CD14-positive monocyte (primary cell): ENCODE measurements at regions not wholly inside any gene's neighbourhood (a gene's known extent, or its start where the extent isn't known, plus 50 kb on each side); places are given as distances from the start of the nearest gene placed in this dataset.
A peak's percentile ranks its signal among the peaks of the same experiment; 100 is the strongest.

ENCODE experiments used
- DNase-seq, 3 donors: peaks; one replicate each; pipeline ENCODE4 v3.0.0-alpha.2; 2011 to 2022
- H2AFZ ChIP-seq: 2 replicates; pipeline ENCODE4 v1.6.0; 2012; ENCODE audit warnings: mild to moderate bottlenecking, low read depth, low read length, inconsistent platforms; ENCODE audit not compliant: insufficient read depth, poor library complexity, severe bottlenecking
- H3K27ac ChIP-seq, 2 donors: 1 replicate in 1 of 2; 2 replicates in 1 of 2; pipeline ENCODE4 v1.5.1; 2012 to 2013; ENCODE audit warnings: low read length in 2 of 2, control low read depth in 1 of 2, inconsistent platforms in 1 of 2, low read depth in 1 of 2, mild to moderate bottlenecking in 1 of 2
- H3K27me3 ChIP-seq, 2 donors: one replicate each; pipeline versions ENCODE4 v1.6.0 to v1.6.1; 2011 to 2013; ENCODE audit warnings: low read length in 2 of 2; ENCODE audit not compliant: control insufficient read depth in 2 of 2, insufficient read depth in 2 of 2
- H3K36me3 ChIP-seq, 2 donors: replicated peaks in 1 of 2; 1 replicate in 1 of 2; 2 replicates in 1 of 2; pipeline versions ENCODE4 v1.5.1 to v1.6.1; 2012 to 2013; ENCODE audit warnings: low read length in 2 of 2, control low read depth in 1 of 2, inconsistent platforms in 1 of 2, mild to moderate bottlenecking in 1 of 2; ENCODE audit not compliant: insufficient read depth in 2 of 2, control insufficient read depth in 1 of 2
- H3K4me1 ChIP-seq, 2 donors: 1 replicate in 1 of 2; 2 replicates in 1 of 2; pipeline versions ENCODE4 v1.5.1 to v1.6.1; 2012 to 2013; ENCODE audit warnings: low read length in 2 of 2, control low read depth in 1 of 2, inconsistent platforms in 1 of 2, mild to moderate bottlenecking in 1 of 2, moderate library complexity in 1 of 2; ENCODE audit not compliant: insufficient read depth in 2 of 2, control insufficient read depth in 1 of 2
- H3K4me2 ChIP-seq: replicated peaks from 2 replicates; pipeline ENCODE3; 2012; ENCODE audit warnings: low read length, moderate library complexity, mild to moderate bottlenecking; ENCODE audit not compliant: poor library complexity, severe bottlenecking; ENCODE audit errors: extremely low read depth
- H3K4me3 ChIP-seq, 3 experiments: fragments of 200-600 bp in 1 of 3; sonication (generic) in 1 of 3; replicated peaks in 1 of 3; 1 replicate in 2 of 3; 2 replicates in 1 of 3; pipeline ENCODE4 v1.5.1; 2011 to 2013; ENCODE audit warnings: low read length in 3 of 3, mild to moderate bottlenecking in 3 of 3, control low read depth in 2 of 3, low read depth in 2 of 3, inconsistent platforms in 1 of 3, moderate library complexity in 1 of 3
- H3K79me2 ChIP-seq: 2 replicates; pipeline ENCODE4 v1.6.0; 2012; ENCODE audit warnings: mild to moderate bottlenecking, control low read depth, inconsistent platforms, low read length, moderate library complexity; ENCODE audit not compliant: insufficient read depth
- H3K9ac ChIP-seq: 2 replicates; pipeline ENCODE4 v1.6.0; 2017; ENCODE audit warnings: low read length, mild to moderate bottlenecking; ENCODE audit not compliant: insufficient read depth, poor library complexity, severe bottlenecking
- H3K9me3 ChIP-seq, 2 donors: replicated peaks in 1 of 2; 1 replicate in 1 of 2; 2 replicates in 1 of 2; pipeline versions ENCODE4 v1.5.1 to v1.6.1; 2012 to 2013; ENCODE audit warnings: low read length in 2 of 2, control low read depth in 1 of 2; ENCODE audit not compliant: control insufficient read depth in 1 of 2, insufficient read depth in 1 of 2
- H4K20me1 ChIP-seq: 2 replicates; pipeline ENCODE4 v1.6.0; 2012; ENCODE audit warnings: mild to moderate bottlenecking, low read length, control low read depth, moderate library complexity; ENCODE audit not compliant: insufficient read depth
- H3K27ac Mint-ChIP-seq, 7 donors: one replicate each; pipeline ENCODE4 v1.8.0; 2020; ENCODE audit warnings: mild to moderate bottlenecking in 7 of 7, mixed read lengths in 7 of 7, moderate library complexity in 6 of 7, inconsistent platforms in 2 of 7
- H3K27me3 Mint-ChIP-seq, 3 donors: one replicate each; pipeline ENCODE4 v1.8.0; 2021 to 2022; ENCODE audit warnings: low read depth in 3 of 3, mild to moderate bottlenecking in 3 of 3, mixed read lengths in 3 of 3, moderate library complexity in 3 of 3, inconsistent platforms in 1 of 3
- H3K36me3 Mint-ChIP-seq, 2 donors: one replicate each; pipeline ENCODE4 v1.8.0; 2020; ENCODE audit warnings: mixed read lengths in 2 of 2, inconsistent platforms in 1 of 2, mild to moderate bottlenecking in 1 of 2
- H3K4me1 Mint-ChIP-seq: one replicate; pipeline ENCODE4 v1.8.0; 2020; ENCODE audit warnings: mild to moderate bottlenecking, mixed read lengths
- H3K4me3 Mint-ChIP-seq, 2 donors: one replicate each; pipeline ENCODE4 v1.8.0; 2020; ENCODE audit warnings: mild to moderate bottlenecking in 2 of 2, mixed read lengths in 2 of 2, moderate library complexity in 1 of 2
- H3K9me3 Mint-ChIP-seq, 7 donors: one replicate each; pipeline ENCODE4 v1.8.0; 2020 to 2022; ENCODE audit warnings: mixed read lengths in 7 of 7, mild to moderate bottlenecking in 6 of 7, moderate library complexity in 6 of 7, inconsistent platforms in 2 of 7
- CTCF ChIP-seq: fragments of 200-600 bp; IDR thresholded peaks from one replicate; pipeline ENCODE4 v1.8.0; 2022; ENCODE audit warnings: antibody characterized with exemption, mild to moderate bottlenecking
- WGBS: methylation state at CpG from one replicate; pipeline ENCODE4 v1.1.5; 2013; ENCODE audit warnings: missing lambda C conversion rate; ENCODE audit not compliant: insufficient coverage; 5-methylcytosine and 5-hydroxymethylcytosine counted together
- intact Hi-C, 2 donors: fragments of 100-400 bp; cut with micrococcal nuclease; formaldehyde crosslinking; loops; one replicate each; pipeline versions ENCODE4 v1.15.0 to v1.15.1; 2023

- Mint-ChIP-seq H3K9me3 (peaks cover 0 to 7% (median 0%) of the 10 kb centered on the region in 7 donors), H3K27ac (peak overlapping the region in 1 of 7 donors; percentile 67), H3K4me3 (no peak overlapping the region), H3K27me3 (peaks cover 2 to 5% (median 2%) of the 10 kb centered on the region in 3 donors), H3K4me1 (peaks cover 7% of the 10 kb centered on the region), H3K36me3 (no peaks in the 10 kb centered on the region)
- Histone ChIP-seq H2AFZ (no peak overlapping the region), H3K36me3 (no peaks in the 10 kb centered on the region), H4K20me1 (no peaks in the 10 kb centered on the region), H3K27ac (no peak overlapping the region), H3K9me3 (no peaks in the 10 kb centered on the region), H3K4me3 (no peak overlapping the region), H3K4me1 (no peaks in the 10 kb centered on the region), H3K79me2 (no peaks in the 10 kb centered on the region), H3K9ac (no peak overlapping the region), H3K27me3 (no peaks in the 10 kb centered on the region), H3K4me2 (no peak overlapping the region)
- no CpG with 5 or more reads among the region's 3 CpGs for WGBS
- no peak for TF ChIP-seq CTCF
- no peak for DNase-seq
- intact Hi-C loops = no loop called here
These were observed 276.7 kb upstream of the ARRDC4 start for GRCh38 chr15:97683831-97684230.

GRCh38 chr15:97684249-97684648 is 276.3 kb upstream of the ARRDC4 start:
- H3K79me2 ChIP-seq = no peaks in the 10 kb centered on the region
- no peak overlapping the region for H3K4me3 ChIP-seq
- no peak for TF ChIP-seq CTCF
- no peaks in the 10 kb centered on the region for H3K27me3 ChIP-seq
- peaks cover 2 to 5% (median 2%) of the 10 kb centered on the region in 3 donors for H3K27me3 Mint-ChIP-seq
- 0% methylated on average over 6 of the region's 6 CpGs for WGBS
- H3K9me3 ChIP-seq = no peaks in the 10 kb centered on the region
- peak overlapping the region in 1 of 2 donors; percentile 8 for H3K4me3 Mint-ChIP-seq
- intact Hi-C loops = no loop called here
- H2AFZ ChIP-seq = no peak overlapping the region
- peak overlapping the region in 1 of 7 donors; percentile 67 for H3K27ac Mint-ChIP-seq
- no peak for DNase-seq
- H3K9ac ChIP-seq = no peak overlapping the region
- H3K4me1 Mint-ChIP-seq = peaks cover 7% of the 10 kb centered on the region
- no peaks in the 10 kb centered on the region for H4K20me1 ChIP-seq
- no peaks in the 10 kb centered on the region for H3K4me1 ChIP-seq
- H3K4me2 ChIP-seq = no peak overlapping the region
- no peak overlapping the region for H3K27ac ChIP-seq
- H3K9me3 Mint-ChIP-seq = peaks cover 0 to 7% (median 0%) of the 10 kb centered on the region in 7 donors
- H3K36me3 Mint-ChIP-seq = no peaks in the 10 kb centered on the region
- H3K36me3 ChIP-seq = no peaks in the 10 kb centered on the region
